Kidney epithelial cell (primary cell): ENCODE measurements at regions not wholly inside any gene's neighbourhood (a gene's known extent, or its start where the extent isn't known, plus 50 kb on each side); places are given as distances from the start of the nearest gene placed in this dataset.

Source experiments
- DNase-seq: peaks from one replicate; pipeline ENCODE4 v3.0.0-alpha.2; 2010; ENCODE audit warnings: low read depth
- H3K27me3 ChIP-seq: 2 replicates; pipeline ENCODE4 v1.6.0; 2011; ENCODE audit warnings: low read length; ENCODE audit not compliant: control insufficient read depth, insufficient read depth
- H3K36me3 ChIP-seq: 2 replicates; pipeline ENCODE4 v1.5.1; 2011; ENCODE audit warnings: low read length; ENCODE audit not compliant: control insufficient read depth, insufficient read depth
- H3K4me3 ChIP-seq: 2 replicates; pipeline ENCODE4 v1.5.1; 2011; ENCODE audit warnings: low read depth, mild to moderate bottlenecking, control low read depth, low read length
- CTCF ChIP-seq: IDR thresholded peaks from 2 replicates; pipeline ENCODE4 v1.5.1; 2011; ENCODE audit warnings: mild to moderate bottlenecking, moderate library complexity, low read length, control low read depth, inconsistent platforms; ENCODE audit not compliant: insufficient read depth, poor library complexity, severe bottlenecking

- H3K4me3 ChIP-seq = no peak overlapping the region
- no peaks in the 10 kb centered on the region for H3K36me3 ChIP-seq
- no peaks in the 10 kb centered on the region for H3K27me3 ChIP-seq
- DNase-seq = no peak
- TF ChIP-seq CTCF = no peak
Observed at GRCh38 chr14:48526307-48526706, 850.9 kb upstream of the MDGA2 start.

- DNase-seq = no peak
- H3K4me3 ChIP-seq = no peak overlapping the region
- no peaks in the 10 kb centered on the region for H3K27me3 ChIP-seq
- TF ChIP-seq CTCF = no peak
- H3K36me3 ChIP-seq = no peaks in the 10 kb centered on the region
Observed at GRCh38 chr14:48504921-48505320, 829.5 kb upstream of the MDGA2 start.

GRCh38 chr14:48490756-48491155 lies 815.4 kb upstream of the MDGA2 start:
- H3K4me3 ChIP-seq = no peak overlapping the region
- no peaks in the 10 kb centered on the region for H3K36me3 ChIP-seq
- H3K27me3 ChIP-seq = no peaks in the 10 kb centered on the region
- TF ChIP-seq CTCF = no peak
- no peak for DNase-seq

- DNase-seq = no peak
- H3K4me3 ChIP-seq = no peak overlapping the region
- no peaks in the 10 kb centered on the region for H3K36me3 ChIP-seq
- H3K27me3 ChIP-seq = no peaks in the 10 kb centered on the region
- no peak for TF ChIP-seq CTCF
Observed at GRCh38 chr14:48473944-48474343, 798.5 kb upstream of the MDGA2 start.

GRCh38 chr14:48456051-48456450 lies 780.6 kb upstream of the MDGA2 start:
- no peak for DNase-seq
- H3K4me3 ChIP-seq = no peak overlapping the region

More at GRCh38 chr14:48456051-48456450, 780.6 kb upstream of the MDGA2 start:
- no peak for TF ChIP-seq CTCF
- Histone ChIP-seq H3K36me3 (no peaks in the 10 kb centered on the region), H3K27me3 (no peaks in the 10 kb centered on the region)
